Endodermal cell (in vitro differentiated cells): ENCODE measurements at regions not wholly inside any gene's neighbourhood (a gene's known extent, or its start where the extent isn't known, plus 50 kb on each side); places are given as distances from the start of the nearest gene placed in this dataset.
"Not testable (repeated sequence)": the region's sequence is repeated elsewhere in the genome, so short reads cannot be mapped to it uniquely, and the experiment has no call there.

Experiments
- DNase-seq: peaks from one replicate; pipeline ENCODE4 v3.0.0-alpha.2; 2017
- H3K27ac ChIP-seq: 2 replicates; pipeline ENCODE4 v1.5.1; 2013; ENCODE audit warnings: mild to moderate bottlenecking, low read depth, low read length, moderate library complexity
- H3K27me3 ChIP-seq: 2 replicates; pipeline ENCODE4 v1.6.1; 2013; ENCODE audit warnings: mild to moderate bottlenecking, low read length, moderate library complexity; ENCODE audit not compliant: insufficient read depth, control insufficient read depth, poor library complexity, severe bottlenecking
- H3K36me3 ChIP-seq: 2 replicates; pipeline ENCODE4 v1.7.0; 2013; ENCODE audit warnings: mild to moderate bottlenecking, low read length, moderate library complexity; ENCODE audit not compliant: control insufficient read depth, insufficient read depth
- H3K4me1 ChIP-seq: one replicate; pipeline ENCODE4 v1.7.0; 2013; ENCODE audit warnings: low read length; ENCODE audit not compliant: control insufficient read depth, insufficient read depth
- H3K4me3 ChIP-seq: 2 replicates; pipeline ENCODE4 v1.5.1; 2013; ENCODE audit warnings: mild to moderate bottlenecking, low read length, moderate library complexity
- H3K9ac ChIP-seq: 2 replicates; pipeline ENCODE4 v1.6.1; 2013; ENCODE audit warnings: mild to moderate bottlenecking, low read length, moderate library complexity; ENCODE audit not compliant: poor library complexity, severe bottlenecking; ENCODE audit errors: extremely low read depth
- H3K9me3 ChIP-seq: 2 replicates; pipeline ENCODE4 v1.6.1; 2013; ENCODE audit warnings: mild to moderate bottlenecking, low read length, moderate library complexity; ENCODE audit not compliant: control insufficient read depth
- H3K27ac Mint-ChIP-seq: 2 replicates; pipeline ENCODE4 v1.8.0; 2020; ENCODE audit warnings: mixed read lengths
- H3K27me3 Mint-ChIP-seq: 2 replicates; pipeline ENCODE4 v1.8.0; 2021; ENCODE audit warnings: mild to moderate bottlenecking, mixed read lengths; ENCODE audit not compliant: insufficient read depth
- H3K36me3 Mint-ChIP-seq: 2 replicates; pipeline ENCODE4 v1.8.0; 2020; ENCODE audit warnings: low read depth, mixed read lengths
- H3K4me1 Mint-ChIP-seq: 2 replicates; pipeline ENCODE4 v1.8.0; 2020; ENCODE audit warnings: mixed read lengths
- H3K4me3 Mint-ChIP-seq: 2 replicates; pipeline ENCODE4 v1.8.0; 2020; ENCODE audit warnings: mild to moderate bottlenecking, moderate library complexity, mixed read lengths
- H3K9me3 Mint-ChIP-seq: 2 replicates; pipeline ENCODE4 v1.8.0; 2020; ENCODE audit warnings: mild to moderate bottlenecking, mixed read lengths
- CTCF ChIP-seq: fragments of 200-600 bp; sonication (generic); conservative IDR thresholded peaks from 2 replicates; pipeline ENCODE4 v1.5.0; 2021; ENCODE audit warnings: antibody characterized with exemption, mild to moderate bottlenecking
- WGBS, 2 experiments: methylation state at CpG; one replicate each; pipeline versions ENCODE4 v1.1.5 to v1.1.7; 2013; ENCODE audit warnings: missing lambda C conversion rate in 2 of 2, mixed read lengths in 1 of 2; ENCODE audit not compliant: insufficient coverage in 1 of 2, insufficient read length in 1 of 2; 5-methylcytosine and 5-hydroxymethylcytosine counted together

- H3K27ac Mint-ChIP-seq, H3K27me3 Mint-ChIP-seq: not testable (repeated sequence)
- H3K9me3 Mint-ChIP-seq: peaks cover 95% of the 10 kb centered on the region
These were observed 676.4 kb upstream of the ZNF337 start for GRCh38 chr20:26373066-26373465.

GRCh38 chr20:26354511-26354910 is 657.9 kb upstream of the ZNF337 start:
- H3K36me3 ChIP-seq: no peaks in the 10 kb centered on the region
- no peak overlapping the region for H3K27ac Mint-ChIP-seq
- H3K9ac ChIP-seq: no peak overlapping the region
- no peaks in the 10 kb centered on the region for H3K27me3 ChIP-seq
- no peaks in the 10 kb centered on the region for H3K4me1 ChIP-seq
- 57 to 78% methylated on average over 1 to 2 of the region's 2 CpGs for WGBS, 2 experiments
- no peaks in the 10 kb centered on the region for H3K36me3 Mint-ChIP-seq
- H3K9me3 Mint-ChIP-seq: peaks cover 90% of the 10 kb centered on the region
- H3K4me1 Mint-ChIP-seq: no peaks in the 10 kb centered on the region
- peaks cover 48% of the 10 kb centered on the region for H3K9me3 ChIP-seq
- no peak overlapping the region for H3K27ac ChIP-seq
- no peak overlapping the region for H3K4me3 Mint-ChIP-seq
- no peak overlapping the region for H3K4me3 ChIP-seq
- no peak for TF ChIP-seq CTCF
- H3K27me3 Mint-ChIP-seq: no peaks in the 10 kb centered on the region
- DNase-seq: no peak

More at GRCh38 chr20:26373066-26373465, 676.4 kb upstream of the ZNF337 start:
- not testable (repeated sequence) for H3K36me3 ChIP-seq, H3K4me1 ChIP-seq, H3K9ac ChIP-seq, H3K27ac ChIP-seq, H3K4me3 Mint-ChIP-seq, H3K4me3 ChIP-seq, H3K36me3 Mint-ChIP-seq, H3K27me3 ChIP-seq, H3K4me1 Mint-ChIP-seq, DNase-seq
- 81 to 94% methylated on average over 3 of the region's 3 CpGs for WGBS, 2 experiments
- peaks cover 67% of the 10 kb centered on the region for H3K9me3 ChIP-seq

GRCh38 chr20:26347396-26347795 is 650.7 kb upstream of the ZNF337 start:
- Mint-ChIP-seq H3K4me1 (no peaks in the 10 kb centered on the region), H3K9me3 (peaks cover 96% of the 10 kb centered on the region), H3K4me3 (no peak overlapping the region), H3K36me3 (no peaks in the 10 kb centered on the region), H3K27me3 (no peaks in the 10 kb centered on the region), H3K27ac (no peak overlapping the region)
- no peak for TF ChIP-seq CTCF
- H3K27me3 ChIP-seq: no peaks in the 10 kb centered on the region
- DNase-seq: no peak
- no peak overlapping the region for H3K9ac ChIP-seq
- no peak overlapping the region for H3K27ac ChIP-seq
- H3K4me3 ChIP-seq: no peak overlapping the region
- H3K9me3 ChIP-seq: peaks cover 25% of the 10 kb centered on the region
- no peaks in the 10 kb centered on the region for H3K36me3 ChIP-seq
- H3K4me1 ChIP-seq: no peaks in the 10 kb centered on the region
- 87 to 100% methylated on average over 4 of the region's 4 CpGs for WGBS, 2 experiments

GRCh38 chr20:26340460-26341065 is 643.9 kb upstream of the ZNF337 start:
- H3K4me1 ChIP-seq, H3K4me3 Mint-ChIP-seq, H3K27me3 ChIP-seq, H3K36me3 ChIP-seq, H3K27ac ChIP-seq, H3K27ac Mint-ChIP-seq, H3K4me3 ChIP-seq, DNase-seq, H3K9me3 ChIP-seq, H3K9ac ChIP-seq, H3K27me3 Mint-ChIP-seq, H3K4me1 Mint-ChIP-seq, H3K36me3 Mint-ChIP-seq: not testable (repeated sequence)
- WGBS, 2 experiments: 95 to 96% methylated on average over 5 to 6 of the region's 6 CpGs
- peaks cover 77% of the 10 kb centered on the region for H3K9me3 Mint-ChIP-seq
